Stimulated activated effector memory CD8-positive, alpha-beta T cell treated with anti-CD3 and anti-CD28 coated beads, Interleukin-12 subunit alpha, Interleukin-12 subunit beta, amount 100 ng/mL, for 72 hours (primary cell): ENCODE measurements at regions not wholly inside any gene's neighbourhood (a gene's known extent, or its start where the extent isn't known, plus 50 kb on each side); places are given as distances from the start of the nearest gene placed in this dataset.

Experiments used
- ATAC-seq: fragments of 150-1000 bp; cut with Tn5 transposase; 2 replicates; pipeline ENCODE4 v1.10.0; 2021
- DNase-seq, 2 donors: peaks; one replicate each; pipeline ENCODE4 v3.0.0; 2021 to 2022; ENCODE audit warnings: low spot score in 2 of 2
- H3K27ac Mint-ChIP-seq: one replicate; pipeline ENCODE4 v1.8.0; 2022; ENCODE audit warnings: mild to moderate bottlenecking, mixed read lengths
- H3K36me3 Mint-ChIP-seq: one replicate; pipeline ENCODE4 v1.8.0; 2022; ENCODE audit warnings: mild to moderate bottlenecking, mixed read lengths
- H3K4me1 Mint-ChIP-seq: one replicate; pipeline ENCODE4 v1.8.0; 2022; ENCODE audit warnings: mixed read lengths
- H3K4me3 Mint-ChIP-seq: one replicate; pipeline ENCODE4 v1.8.0; 2022; ENCODE audit warnings: mild to moderate bottlenecking, mixed read lengths
- H3K9me3 Mint-ChIP-seq: one replicate; pipeline ENCODE4 v1.8.0; 2022; ENCODE audit warnings: mixed read lengths

DNA sequence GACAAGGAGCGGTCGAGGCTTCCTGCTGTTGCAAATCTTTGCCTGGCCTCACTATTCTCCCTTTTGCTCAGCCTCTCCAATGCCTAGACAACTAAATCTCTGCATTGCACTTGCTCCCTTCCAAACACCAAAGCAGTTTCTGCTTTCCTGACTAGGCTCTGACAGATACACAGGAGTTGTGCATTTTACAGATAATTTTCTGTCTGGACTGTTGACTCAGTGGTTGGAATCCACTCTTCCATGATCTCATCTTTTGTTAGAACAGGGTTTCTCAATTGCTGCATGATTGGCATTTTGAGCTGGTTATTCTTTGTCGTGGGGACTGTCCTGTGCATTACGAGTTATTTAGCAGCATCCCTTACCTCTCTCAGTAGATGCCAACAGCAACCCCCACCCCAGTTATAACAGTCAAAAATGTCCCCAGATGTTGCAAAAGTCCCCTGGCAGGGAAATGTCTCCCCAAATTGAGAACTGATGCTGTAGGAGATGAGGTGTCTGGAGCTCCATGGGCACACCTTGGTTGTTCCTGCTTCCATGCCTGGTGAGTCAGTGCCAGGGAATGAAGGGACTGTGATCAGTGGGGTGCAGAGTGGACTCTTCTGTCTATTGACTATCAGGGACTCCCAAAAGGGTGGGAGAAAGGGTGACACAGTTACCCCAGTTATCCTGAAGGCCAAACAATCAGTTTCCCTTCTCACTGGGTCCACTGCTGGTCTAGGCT lies 557.4 kb upstream of the PSMD7 start:
- Mint-ChIP-seq H3K4me3 (no peak overlapping the region), H3K36me3 (no peaks in the 10 kb centered on the region), H3K4me1 (no peaks in the 10 kb centered on the region), H3K9me3 (peaks cover 21% of the 10 kb centered on the region), H3K27ac (no peak overlapping the region)
- ATAC-seq (no peak), DNase-seq (no peak)

DNA sequence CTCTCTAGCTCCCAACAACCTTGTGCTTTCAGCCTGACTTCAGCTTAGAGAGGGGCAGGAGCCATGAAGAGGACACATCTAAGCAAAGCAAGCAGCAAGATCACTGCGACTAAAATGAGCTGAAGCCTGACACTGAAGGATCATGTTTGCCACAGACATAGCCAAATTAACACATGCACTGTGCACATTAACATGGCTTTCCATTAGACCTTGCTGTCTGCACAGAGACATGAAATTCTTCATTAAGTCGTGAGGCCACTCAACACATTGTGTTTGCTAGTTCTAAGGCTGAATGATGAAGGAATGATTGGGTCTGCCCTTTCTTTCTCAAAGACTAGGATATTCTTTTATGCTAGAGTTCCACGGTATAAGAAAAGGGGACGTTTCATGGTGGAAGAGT lies 558.3 kb upstream of the PSMD7 start:
- H3K9me3 Mint-ChIP-seq = peaks cover 16% of the 10 kb centered on the region
- H3K36me3 Mint-ChIP-seq = no peaks in the 10 kb centered on the region
- H3K27ac Mint-ChIP-seq = no peak overlapping the region
- no peaks in the 10 kb centered on the region for H3K4me1 Mint-ChIP-seq
- no peak for DNase-seq
- no peak overlapping the region for H3K4me3 Mint-ChIP-seq
- ATAC-seq = no peak

DNA sequence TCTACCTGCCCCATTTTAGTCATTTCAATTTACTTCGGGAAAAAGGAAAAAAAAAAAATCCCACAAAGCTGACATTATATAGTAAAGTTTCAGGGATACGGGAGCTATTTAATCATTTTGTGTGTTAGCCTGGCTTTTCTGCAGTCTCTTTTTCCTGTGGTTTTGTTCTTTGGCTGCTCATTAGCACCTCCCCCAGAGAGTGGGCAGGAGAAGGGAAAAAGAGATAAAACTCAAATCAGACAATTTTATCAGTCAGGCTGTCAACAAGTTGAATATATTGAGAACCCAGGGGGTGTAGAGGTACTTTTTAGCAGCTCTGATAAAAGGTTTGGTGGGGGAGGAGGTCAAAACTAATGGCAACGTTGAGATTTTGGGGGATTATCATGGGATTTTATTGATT lies 559.0 kb upstream of the PSMD7 start:
- no peak overlapping the region for H3K27ac Mint-ChIP-seq
- no peaks in the 10 kb centered on the region for H3K4me1 Mint-ChIP-seq
- H3K36me3 Mint-ChIP-seq = no peaks in the 10 kb centered on the region
- DNase-seq = no peak
- H3K9me3 Mint-ChIP-seq = peaks cover 16% of the 10 kb centered on the region
- H3K4me3 Mint-ChIP-seq = no peak overlapping the region
- no peak for ATAC-seq

DNA sequence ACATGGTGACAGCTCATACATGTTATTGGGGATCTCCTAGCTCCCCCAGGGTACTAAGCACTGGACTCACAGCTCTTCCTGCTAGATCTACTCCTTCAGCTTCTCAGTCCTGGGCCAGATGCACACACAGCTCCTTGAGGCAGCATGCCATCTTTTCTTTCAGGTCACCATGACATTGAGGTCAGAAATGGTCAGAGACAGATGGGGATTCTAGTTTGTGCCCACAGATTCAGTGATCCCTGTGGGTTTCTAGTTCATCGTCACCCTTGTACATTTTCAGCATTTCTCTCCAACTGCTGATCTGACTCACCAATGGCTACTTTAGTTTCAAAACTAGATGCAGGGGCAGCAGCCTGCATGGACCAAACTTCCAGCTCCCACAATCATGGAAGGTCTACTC lies 560.7 kb upstream of the PSMD7 start:
- no peaks in the 10 kb centered on the region for H3K4me1 Mint-ChIP-seq
- no peaks in the 10 kb centered on the region for H3K36me3 Mint-ChIP-seq
- no peak for ATAC-seq
- no peak overlapping the region for H3K4me3 Mint-ChIP-seq
- no peak for DNase-seq
- H3K9me3 Mint-ChIP-seq = peaks cover 16% of the 10 kb centered on the region
- no peak overlapping the region for H3K27ac Mint-ChIP-seq

DNA sequence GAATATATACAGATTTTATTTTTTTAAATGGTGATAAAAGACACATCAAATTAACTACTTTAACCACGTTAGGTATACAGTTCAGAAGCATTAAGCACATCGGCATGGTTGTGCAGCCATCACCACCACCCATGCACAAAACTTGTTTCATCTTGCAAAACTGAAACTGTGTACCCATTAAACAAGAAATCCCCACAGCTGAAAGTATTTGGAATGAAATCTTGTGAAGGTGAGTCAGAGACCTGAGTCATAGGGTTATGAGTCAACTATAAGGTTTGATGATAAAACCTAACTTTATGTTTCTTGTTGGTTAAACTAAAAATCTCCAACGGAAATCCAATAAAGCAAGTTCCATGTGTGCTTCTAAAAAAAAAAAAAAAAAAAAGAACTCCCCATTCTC lies 561.6 kb upstream of the PSMD7 start:
- DNase-seq (no peak), ATAC-seq (peak; percentile 58)
- H3K9me3 Mint-ChIP-seq = peaks cover 18% of the 10 kb centered on the region
- no peak overlapping the region for H3K27ac Mint-ChIP-seq
- H3K4me3 Mint-ChIP-seq = no peak overlapping the region
- no peaks in the 10 kb centered on the region for H3K4me1 Mint-ChIP-seq
- H3K36me3 Mint-ChIP-seq = no peaks in the 10 kb centered on the region

DNA sequence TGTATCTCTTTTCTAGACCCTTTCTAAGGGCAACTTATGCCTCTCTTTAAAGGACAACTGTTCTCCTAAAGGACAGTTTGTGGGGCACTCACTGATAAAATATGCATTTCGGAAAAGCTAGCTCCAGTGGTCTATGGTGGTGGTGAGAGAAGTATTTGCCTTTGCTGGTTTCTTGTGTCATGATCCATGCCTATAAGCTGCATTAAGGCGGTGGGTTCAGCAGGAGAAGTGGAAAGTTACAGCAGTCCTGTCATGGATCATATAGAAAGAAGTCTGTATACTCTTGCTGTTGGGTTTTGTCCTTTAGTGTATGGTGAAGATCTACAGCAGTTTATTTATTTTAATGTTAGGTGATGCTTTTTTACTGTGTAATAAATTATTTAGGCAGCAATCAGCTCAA lies 563.9 kb upstream of the PSMD7 start:
- ATAC-seq (no peak), DNase-seq (no peak)
- Mint-ChIP-seq H3K4me3 (no peak overlapping the region), H3K36me3 (no peaks in the 10 kb centered on the region), H3K27ac (no peak overlapping the region), H3K9me3 (peaks cover 18% of the 10 kb centered on the region), H3K4me1 (no peaks in the 10 kb centered on the region)

DNA sequence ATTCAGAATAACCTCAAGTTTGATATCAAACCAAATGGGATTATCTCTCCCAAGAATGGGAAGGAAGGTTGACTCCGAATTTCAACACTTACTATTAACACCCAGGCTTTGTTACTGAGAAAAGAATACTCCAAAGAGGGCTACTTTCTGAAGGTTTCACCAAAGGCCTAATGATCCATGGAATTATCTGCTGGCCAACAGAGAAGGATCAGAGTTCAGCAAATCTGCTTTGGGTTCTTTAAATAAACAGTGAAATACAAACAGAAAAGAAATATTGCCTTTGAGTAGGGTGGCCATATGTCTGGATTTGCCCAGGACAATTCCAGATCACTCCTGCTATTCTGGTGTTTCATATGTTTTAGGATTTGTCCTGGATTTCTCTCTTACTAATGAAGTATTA lies 564.5 kb upstream of the PSMD7 start:
- no peak overlapping the region for H3K4me3 Mint-ChIP-seq

DNA sequence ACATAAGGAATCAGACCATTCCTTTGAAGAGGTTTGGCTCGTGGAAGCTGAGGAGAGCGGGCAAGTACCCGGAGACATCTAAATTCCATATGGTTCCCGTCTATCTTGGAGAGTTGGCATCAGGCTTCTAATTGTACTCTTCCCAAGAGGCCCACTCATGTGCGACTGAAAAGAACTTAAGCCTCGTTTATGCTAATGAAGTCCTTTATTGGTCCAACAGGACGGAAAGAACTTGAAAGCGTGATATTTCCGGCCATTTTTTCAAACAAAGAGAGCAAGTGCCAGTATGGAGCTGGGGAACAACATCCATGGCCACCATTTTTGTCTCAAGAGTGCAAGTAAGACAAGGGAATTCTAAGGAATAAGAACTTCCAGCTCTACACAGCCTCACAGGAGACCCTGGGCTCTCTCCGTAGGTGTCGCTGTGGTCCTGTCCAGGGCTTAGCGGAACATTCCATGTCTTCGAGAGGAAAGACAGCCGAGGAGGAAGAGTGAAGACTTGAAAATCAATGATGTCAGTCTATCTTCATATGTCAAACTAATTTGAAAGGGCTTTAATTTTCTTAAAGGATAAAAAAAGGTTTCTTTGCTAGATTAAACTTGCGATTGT lies 566.0 kb upstream of the PSMD7 start:
- no peaks in the 10 kb centered on the region for H3K4me1 Mint-ChIP-seq
- no peak overlapping the region for H3K4me3 Mint-ChIP-seq
- no peak for ATAC-seq
- no peak overlapping the region for H3K27ac Mint-ChIP-seq
- no peaks in the 10 kb centered on the region for H3K36me3 Mint-ChIP-seq
- DNase-seq = no peak
- H3K9me3 Mint-ChIP-seq = peaks cover 11% of the 10 kb centered on the region

More for the DNA sequence above, 564.5 kb upstream of the PSMD7 start:
- H3K9me3 Mint-ChIP-seq = peaks cover 18% of the 10 kb centered on the region
- DNase-seq = no peak
- ATAC-seq = no peak
- H3K4me1 Mint-ChIP-seq = no peaks in the 10 kb centered on the region
- no peaks in the 10 kb centered on the region for H3K36me3 Mint-ChIP-seq
- no peak overlapping the region for H3K27ac Mint-ChIP-seq

DNA sequence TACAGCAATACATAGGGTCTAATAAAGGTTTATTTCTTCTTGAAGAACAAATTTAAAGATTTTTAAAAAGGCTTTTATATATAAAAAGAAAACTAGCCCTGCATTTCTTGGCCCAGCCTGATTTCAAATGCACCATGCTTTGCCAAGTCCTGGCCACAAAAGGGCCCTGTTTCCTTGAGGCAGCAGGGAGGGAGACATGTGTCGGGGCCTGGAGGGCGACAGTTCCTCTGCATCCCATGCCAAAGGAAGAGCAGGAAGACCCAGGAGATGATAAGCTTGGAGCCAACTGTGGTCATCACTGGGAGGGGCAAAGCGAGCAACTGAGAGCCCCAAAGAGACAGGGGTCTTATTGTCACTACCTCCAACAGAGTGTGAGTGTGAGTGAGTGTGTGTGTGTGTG lies 571.5 kb upstream of the PSMD7 start:
- Mint-ChIP-seq H3K4me1 (no peaks in the 10 kb centered on the region), H3K36me3 (no peaks in the 10 kb centered on the region), H3K9me3 (peaks cover 14% of the 10 kb centered on the region), H3K27ac (no peak overlapping the region), H3K4me3 (no peak overlapping the region)
- ATAC-seq = no peak
- DNase-seq = no peak

DNA sequence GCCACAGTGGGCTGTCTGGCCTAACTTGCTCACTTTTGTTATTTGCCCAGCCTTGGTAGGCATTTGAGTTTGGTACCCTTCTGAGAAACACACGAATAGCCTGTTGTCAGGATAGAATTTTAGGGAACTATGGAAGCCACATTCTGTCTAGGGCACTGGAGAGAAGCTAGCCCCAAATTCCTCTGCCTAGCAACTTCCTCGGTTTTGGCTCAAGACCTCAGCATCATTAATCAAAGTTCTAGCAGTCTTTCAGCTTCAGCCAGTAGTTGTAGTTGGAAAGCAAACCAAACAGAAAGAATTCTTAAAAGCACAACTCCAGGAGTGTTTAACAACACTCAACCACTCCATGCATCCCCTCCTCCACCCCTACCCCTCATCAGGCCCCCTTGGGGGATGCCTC lies 572.1 kb upstream of the PSMD7 start:
- Mint-ChIP-seq H3K36me3 (no peaks in the 10 kb centered on the region), H3K4me1 (no peaks in the 10 kb centered on the region), H3K4me3 (no peak overlapping the region), H3K27ac (no peak overlapping the region), H3K9me3 (peaks cover 8% of the 10 kb centered on the region)
- no peak for ATAC-seq
- no peak for DNase-seq

DNA sequence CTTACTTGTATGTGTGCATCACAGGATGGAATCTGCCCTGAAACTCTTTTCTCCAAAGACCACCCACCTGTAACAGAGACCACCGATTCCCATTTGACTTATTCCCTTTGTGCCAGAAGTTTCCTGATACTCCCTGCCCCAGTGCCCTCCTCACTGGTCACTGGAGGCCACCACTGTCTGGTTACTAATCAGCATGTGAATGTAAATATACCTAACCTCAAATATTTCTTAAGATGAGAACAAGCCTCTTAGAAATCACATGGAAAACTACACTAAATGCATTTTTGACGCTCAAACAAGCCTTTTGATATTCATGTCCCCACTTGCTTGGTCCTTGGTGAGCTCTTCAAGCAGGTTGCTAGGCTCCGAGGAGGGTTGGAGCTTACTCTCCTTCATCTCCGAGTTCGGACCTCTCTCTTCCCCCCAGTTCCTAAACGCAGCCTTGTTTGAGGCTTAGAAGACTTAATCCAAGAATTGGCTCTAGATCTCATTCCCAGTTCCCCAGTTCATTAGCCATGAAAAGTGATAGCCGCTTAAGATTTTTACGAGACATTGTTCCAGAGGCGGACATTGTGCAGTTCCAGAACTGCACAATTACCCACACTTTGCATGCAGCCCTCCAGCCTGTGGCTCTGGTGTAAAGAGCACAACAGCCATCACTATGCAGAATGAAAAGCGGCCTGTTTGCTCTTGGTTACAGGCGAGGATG lies 579.2 kb upstream of the PSMD7 start:
- no peak for ATAC-seq
- no peak overlapping the region for H3K27ac Mint-ChIP-seq
- H3K9me3 Mint-ChIP-seq = peaks cover 10% of the 10 kb centered on the region
- H3K36me3 Mint-ChIP-seq = no peaks in the 10 kb centered on the region
- no peak overlapping the region for H3K4me3 Mint-ChIP-seq
- DNase-seq = no peak
- H3K4me1 Mint-ChIP-seq = no peaks in the 10 kb centered on the region

DNA sequence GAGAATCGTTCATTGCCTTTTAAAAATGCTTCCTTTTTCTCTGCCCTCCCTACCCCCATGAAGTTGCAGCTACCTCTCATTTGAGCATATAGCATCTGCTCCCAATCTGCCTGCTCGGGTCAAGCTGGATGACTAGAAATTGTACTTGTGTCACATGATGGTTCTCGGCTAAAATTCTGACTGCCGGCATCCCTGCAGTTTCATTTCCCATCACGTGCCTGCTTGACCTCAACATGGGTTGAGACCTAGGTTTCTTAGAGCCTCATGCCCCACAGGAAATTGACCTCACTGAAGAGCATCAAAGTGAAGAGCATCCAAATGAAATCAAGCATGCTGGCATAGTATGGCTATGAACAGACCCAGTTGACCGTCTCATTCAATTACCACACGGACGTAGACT lies 581.6 kb upstream of the PSMD7 start:
- H3K36me3 Mint-ChIP-seq = no peaks in the 10 kb centered on the region
- no peak overlapping the region for H3K4me3 Mint-ChIP-seq
- no peaks in the 10 kb centered on the region for H3K4me1 Mint-ChIP-seq
- peaks cover 7% of the 10 kb centered on the region for H3K9me3 Mint-ChIP-seq
- DNase-seq = no peak
- no peak for ATAC-seq
- H3K27ac Mint-ChIP-seq = no peak overlapping the region

DNA sequence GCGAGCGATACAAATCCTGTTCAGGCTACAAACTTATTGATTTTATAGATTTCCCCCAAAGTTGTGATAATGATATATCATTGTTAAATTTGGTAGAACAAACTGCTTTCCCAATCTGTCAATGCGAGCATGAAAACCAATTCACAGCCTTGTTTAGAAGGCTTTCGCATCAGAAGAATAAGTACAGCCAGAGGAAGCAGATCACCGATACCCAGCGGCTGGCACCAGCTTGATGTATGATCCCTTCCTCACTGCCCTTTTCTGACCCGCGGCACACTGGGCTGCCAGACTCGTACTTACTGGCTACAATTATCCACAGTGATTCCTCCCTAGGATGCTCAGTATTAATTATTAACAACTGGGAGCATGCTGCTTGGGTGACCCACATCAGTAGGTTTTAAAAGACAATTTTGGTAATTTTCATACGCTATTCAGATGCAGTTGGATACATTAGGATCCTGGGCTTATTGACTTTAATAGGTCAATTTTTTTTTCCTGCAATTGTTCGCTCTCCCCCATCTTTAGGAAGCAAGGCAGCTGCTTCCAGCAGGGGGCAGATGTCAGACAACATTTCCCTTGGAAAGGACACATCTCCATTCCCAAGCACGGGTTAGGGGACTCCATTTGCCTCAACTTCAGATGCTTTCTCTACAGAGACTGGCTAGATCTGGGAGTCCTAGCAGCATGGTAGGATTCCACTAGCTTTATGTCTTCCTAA lies 582.7 kb upstream of the PSMD7 start:
- no peak for DNase-seq
- Mint-ChIP-seq H3K27ac (no peak overlapping the region), H3K9me3 (peaks cover 7% of the 10 kb centered on the region), H3K4me1 (no peaks in the 10 kb centered on the region), H3K36me3 (no peaks in the 10 kb centered on the region), H3K4me3 (no peak overlapping the region)
- ATAC-seq = no peak

DNA sequence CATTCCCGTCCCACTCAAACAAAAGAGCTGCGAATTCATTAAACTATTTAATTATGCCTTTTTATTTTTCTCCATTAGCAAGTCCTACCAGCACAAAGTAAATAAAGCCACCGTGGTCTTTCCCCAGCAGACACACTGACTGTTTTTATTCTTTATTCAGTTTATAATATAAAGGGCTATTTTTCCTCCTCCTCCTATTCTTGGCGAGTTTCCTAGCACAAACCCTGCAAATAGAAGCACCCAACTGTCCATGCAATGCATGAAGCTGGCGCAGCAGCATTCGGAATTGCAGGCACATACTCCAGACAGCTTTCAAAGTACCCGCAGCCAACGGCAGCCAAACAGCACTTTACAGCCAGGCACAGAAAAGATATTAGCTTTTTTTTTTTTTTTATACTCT lies 583.4 kb upstream of the PSMD7 start:
- Mint-ChIP-seq H3K4me3 (no peak overlapping the region), H3K9me3 (peaks cover 7% of the 10 kb centered on the region), H3K4me1 (no peaks in the 10 kb centered on the region), H3K36me3 (no peaks in the 10 kb centered on the region), H3K27ac (no peak overlapping the region)
- ATAC-seq = no peak
- no peak for DNase-seq

DNA sequence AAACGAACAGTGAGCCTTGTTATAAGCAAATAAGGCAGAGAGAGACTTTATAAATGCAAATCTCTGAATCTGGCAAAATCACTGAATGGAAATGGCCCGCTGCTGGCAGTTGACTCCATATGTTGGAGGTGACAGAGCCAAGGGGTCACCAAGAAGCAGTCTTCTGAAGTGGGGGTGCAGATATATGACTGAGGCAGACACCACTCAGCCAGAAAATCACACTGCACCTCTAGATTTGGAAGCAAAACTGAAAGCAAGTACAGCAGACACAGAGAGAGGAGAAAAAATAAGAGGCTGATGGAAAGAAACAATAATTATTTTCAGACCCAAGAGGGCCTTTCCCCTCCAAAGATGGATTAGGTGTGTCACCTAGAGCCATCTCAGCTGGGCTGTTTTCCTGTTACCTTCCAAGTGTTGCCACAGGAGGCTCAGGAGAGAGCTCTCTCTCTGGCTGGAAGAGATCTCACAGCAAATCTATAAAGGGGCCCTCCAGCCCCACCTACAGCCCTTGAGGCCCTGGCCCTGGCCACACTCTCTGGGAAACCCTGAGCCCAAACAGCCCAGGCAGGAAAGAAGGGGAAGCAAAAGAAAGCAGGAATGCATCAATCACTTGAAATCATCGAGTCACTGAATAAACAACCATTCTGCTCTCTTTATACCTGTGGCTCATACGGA lies 585.1 kb upstream of the PSMD7 start:
- Mint-ChIP-seq H3K9me3 (peaks cover 8% of the 10 kb centered on the region), H3K36me3 (no peaks in the 10 kb centered on the region), H3K27ac (no peak overlapping the region), H3K4me3 (no peak overlapping the region), H3K4me1 (no peaks in the 10 kb centered on the region)
- no peak for DNase-seq
- no peak for ATAC-seq
